G401 (cell line): ENCODE measurements at regions not wholly inside any gene's neighbourhood (a gene's known extent, or its start where the extent isn't known, plus 50 kb on each side); places are given as distances from the start of the nearest gene placed in this dataset.
A peak's percentile ranks its signal among the peaks of the same experiment; 100 is the strongest.
"Not testable (repeated sequence)": the region's sequence is repeated elsewhere in the genome, so short reads cannot be mapped to it uniquely, and the experiment has no call there.

Source experiments
- DNase-seq: peaks from one replicate; pipeline ENCODE4 v3.0.0-alpha.2; 2015; ENCODE audit warnings: low spot score
- in situ Hi-C: cut with HindIII; loops from 2 replicates; pipeline ENCODE4 v1.10.0; 2016; ENCODE audit warnings: low sequenced_read_pairs, mixed read lengths

GRCh38 chr4:37555322-37555721 is 130.9 kb downstream of the RELL1 start:
- in situ Hi-C loops = no loop called here
- no peak for DNase-seq

GRCh38 chr4:37549866-37550265 is 136.3 kb downstream of the RELL1 start:
- in situ Hi-C loops, DNase-seq: not testable (repeated sequence)

GRCh38 chr4:37549041-37549440 is 137.1 kb downstream of the RELL1 start:
- in situ Hi-C loops = no loop called here
- DNase-seq = no peak

DNA sequence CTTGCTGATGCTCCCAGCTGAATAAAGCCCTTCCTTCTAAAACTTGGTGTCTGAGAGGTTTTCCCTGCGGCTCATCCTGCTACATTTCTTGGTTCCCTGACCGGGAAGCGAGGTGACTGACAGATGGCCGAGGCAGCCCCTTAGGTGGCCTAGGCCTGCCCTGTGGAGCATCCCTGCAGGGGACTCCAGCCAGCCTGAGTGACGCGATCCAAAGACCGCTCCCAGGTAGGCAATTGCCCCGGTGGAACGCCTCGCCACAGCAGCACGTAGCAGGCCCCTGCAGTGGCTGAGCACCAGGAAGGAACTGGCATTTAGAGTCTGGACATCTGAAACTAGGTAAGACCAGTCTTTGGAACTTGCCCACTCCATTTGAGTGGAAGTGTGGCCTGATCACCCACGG is 139.6 kb downstream of the RELL1 start:
- in situ Hi-C loops = no loop called here
- DNase-seq = no peak

DNA sequence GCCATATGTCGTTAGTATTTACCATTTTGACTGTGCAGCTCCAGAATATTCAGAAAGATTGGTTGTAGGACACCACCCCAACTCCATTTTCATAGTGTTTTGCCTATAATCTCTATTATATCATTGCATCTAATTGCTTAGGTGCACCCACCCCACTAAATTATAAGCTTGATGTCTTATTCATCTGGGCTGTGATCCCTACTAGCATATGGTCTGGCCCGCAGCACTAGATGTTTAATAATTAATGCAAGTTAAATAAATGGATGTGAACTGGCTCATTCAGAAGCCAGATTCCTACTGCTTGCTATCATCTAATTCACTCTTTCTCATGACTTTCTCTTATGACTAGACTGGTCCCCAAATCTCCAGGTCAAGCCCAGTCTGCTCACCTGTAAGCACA is 143.5 kb downstream of the RELL1 start:
- DNase-seq = no peak
- in situ Hi-C loops = no loop called here

- in situ Hi-C loops = no loop called here
- DNase-seq = no peak
Observed at GRCh38 chr4:37541956-37542355, 144.2 kb downstream of the RELL1 start.

DNA sequence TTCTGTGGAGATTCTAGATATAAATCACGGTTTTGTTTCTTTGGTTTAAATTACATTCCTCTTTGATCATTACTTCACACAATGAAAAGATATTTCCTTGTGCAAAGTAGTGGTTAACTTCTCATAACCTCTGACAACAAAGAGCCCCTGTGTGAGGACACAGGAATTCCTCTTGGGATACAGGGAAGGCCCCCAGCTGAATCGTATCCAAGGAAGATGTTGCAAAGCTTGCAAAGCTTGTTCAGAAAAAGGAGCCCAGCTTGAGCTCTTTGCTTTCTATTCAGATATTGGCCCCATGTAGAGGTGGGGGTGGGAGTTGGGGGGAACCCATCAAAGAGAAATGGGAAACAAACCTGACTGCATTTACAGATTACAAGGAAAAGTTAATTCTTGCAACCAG is 145.7 kb downstream of the RELL1 start:
- peak; percentile 5 for DNase-seq
- in situ Hi-C loops = no loop called here

DNA sequence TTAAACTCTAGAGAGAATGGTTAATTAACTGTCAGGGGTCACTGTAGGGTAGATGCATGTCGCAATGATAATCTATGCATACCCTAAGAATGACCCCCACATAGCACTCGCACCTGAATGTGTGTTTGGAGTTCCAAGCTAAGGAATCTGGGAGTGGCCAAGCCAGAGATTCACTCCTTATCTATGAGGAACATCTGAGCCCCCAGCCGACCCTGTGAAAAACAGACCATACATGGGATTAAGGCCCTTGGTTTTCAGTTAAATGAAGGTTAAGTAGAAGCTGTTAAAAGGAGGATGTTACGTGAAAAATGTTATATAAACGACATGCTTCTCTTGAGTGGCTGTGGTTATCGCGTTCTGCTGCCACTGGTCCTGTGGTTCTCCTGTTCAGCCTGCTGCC is 147.2 kb downstream of the RELL1 start:
- no peak for DNase-seq
- in situ Hi-C loops = no loop called here

GRCh38 chr4:37537484-37537883 is 148.7 kb downstream of the RELL1 start:
- in situ Hi-C loops = no loop called here
- no peak for DNase-seq

DNA sequence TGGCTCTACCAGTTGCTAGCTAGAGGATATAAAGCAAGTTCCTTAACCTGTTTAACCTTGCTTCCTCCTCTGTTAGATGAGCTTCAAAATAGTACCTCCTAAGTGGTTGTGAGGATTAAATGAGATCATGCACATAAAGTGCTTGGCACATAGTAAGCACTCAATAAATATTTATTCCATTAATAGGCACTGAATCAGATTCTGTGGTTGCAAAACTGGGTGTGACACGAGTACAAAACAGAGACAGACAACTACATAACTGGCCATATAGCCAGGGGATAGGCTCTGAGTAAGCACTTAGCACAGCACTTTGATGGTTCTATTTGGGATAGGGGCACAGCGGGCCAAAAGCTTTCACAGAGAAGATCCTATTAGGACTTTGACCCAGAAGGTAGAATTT is 150.3 kb downstream of the RELL1 start:
- DNase-seq = no peak
- in situ Hi-C loops = no loop called here

- no peak for DNase-seq
- in situ Hi-C loops = no loop called here
Observed at GRCh38 chr4:37533286-37534033, 152.7 kb downstream of the RELL1 start.

GRCh38 chr4:37531151-37531550 is 155.0 kb downstream of the RELL1 start:
- no peak for DNase-seq
- in situ Hi-C loops = no loop called here

DNA sequence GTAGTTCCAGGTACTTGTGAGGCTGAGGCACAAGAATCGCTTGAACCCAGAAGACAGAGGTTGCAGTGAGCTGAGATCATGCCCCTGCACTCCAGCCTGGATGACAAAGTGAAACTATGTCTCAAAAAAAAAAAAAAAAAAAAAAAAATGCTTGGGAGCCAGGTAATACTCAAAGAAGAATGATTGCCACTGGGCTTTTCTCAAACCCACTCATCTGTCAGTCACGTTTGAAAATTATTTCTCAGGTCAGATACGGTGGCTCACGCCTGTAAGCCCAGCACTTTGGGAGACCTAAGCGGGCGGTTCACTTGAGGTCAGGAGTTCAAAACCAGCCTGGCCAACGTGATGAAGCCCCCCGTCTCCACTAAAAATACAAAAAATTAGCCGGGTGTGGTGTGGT is 155.7 kb downstream of the RELL1 start:
- in situ Hi-C loops = no loop called here
- no peak for DNase-seq

GRCh38 chr4:37528166-37528885 is 157.8 kb downstream of the RELL1 start:
- peak; percentile 9 for DNase-seq
- in situ Hi-C loops = no loop called here

GRCh38 chr4:37524267-37524666 is 161.9 kb downstream of the RELL1 start:
- in situ Hi-C loops = no loop called here
- DNase-seq = no peak

- no peak for DNase-seq
- in situ Hi-C loops = no loop called here
Observed at GRCh38 chr4:37522996-37523395, 163.2 kb downstream of the RELL1 start.

GRCh38 chr4:37517326-37517725 is 168.8 kb downstream of the RELL1 start:
- DNase-seq = no peak
- in situ Hi-C loops = no loop called here

DNA sequence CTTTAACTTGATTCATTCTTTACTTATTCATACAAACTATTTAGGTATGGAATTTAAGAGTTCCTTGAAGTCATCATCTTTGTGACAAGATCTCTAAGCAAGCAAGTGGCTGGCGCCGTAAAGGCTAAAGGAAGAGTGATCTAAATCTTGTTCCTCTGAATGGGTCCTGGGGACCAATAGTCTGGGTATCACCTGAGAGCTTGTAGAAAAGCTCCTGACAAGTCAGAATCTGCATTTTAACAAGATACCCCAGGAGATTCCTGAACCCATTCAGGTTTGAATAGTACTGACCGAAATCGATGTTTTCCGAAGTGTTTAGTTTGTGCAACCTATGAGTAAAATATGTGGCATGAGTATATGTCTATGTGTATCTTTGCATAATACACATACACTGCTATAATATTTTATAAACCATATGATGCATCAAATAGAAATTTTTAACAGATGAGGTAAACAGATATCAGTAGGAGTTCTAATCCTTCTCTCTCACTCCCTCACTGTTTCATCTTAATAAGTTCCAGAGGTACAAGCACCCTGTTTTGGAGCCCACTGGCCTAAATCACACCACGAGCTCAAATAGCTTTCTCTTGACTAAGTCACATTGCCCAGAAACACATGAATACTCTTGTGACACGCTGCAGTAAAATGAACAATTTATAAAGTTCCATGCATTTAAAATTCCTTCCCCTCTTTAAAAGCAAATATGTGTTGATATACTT is 170.0 kb downstream of the RELL1 start:
- in situ Hi-C loops = no loop called here
- no peak for DNase-seq

GRCh38 chr4:37510626-37511025 is 175.6 kb downstream of the RELL1 start:
- in situ Hi-C loops = no loop called here
- DNase-seq = peak; percentile 89

DNA sequence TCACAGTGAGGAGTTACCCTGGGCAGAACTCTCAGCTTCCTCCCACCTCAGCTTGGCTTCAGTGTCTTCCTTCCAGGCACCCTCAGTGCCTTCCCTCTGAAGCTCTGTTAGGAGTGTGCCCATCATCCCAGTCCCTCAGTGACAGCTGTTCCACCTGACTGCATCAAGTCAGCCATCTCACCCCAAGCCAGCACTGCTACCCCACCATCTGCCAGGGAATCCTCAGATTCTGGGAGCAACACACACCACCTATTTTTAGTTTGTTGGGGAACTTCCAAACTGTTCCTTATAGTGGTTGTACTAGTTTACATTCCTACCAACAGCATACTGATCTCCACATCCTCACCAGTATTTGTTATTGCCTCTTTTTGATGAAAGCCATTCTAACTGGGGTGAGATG is 182.9 kb downstream of the RELL1 start:
- DNase-seq = peak; percentile 85
- in situ Hi-C loops = no loop called here
